ENCODE measurements at regions not wholly inside any gene's neighbourhood (a gene's known extent, or its start where the extent isn't known, plus 50 kb on each side); places are given as distances from the start of the nearest gene placed in this dataset.

DNA sequence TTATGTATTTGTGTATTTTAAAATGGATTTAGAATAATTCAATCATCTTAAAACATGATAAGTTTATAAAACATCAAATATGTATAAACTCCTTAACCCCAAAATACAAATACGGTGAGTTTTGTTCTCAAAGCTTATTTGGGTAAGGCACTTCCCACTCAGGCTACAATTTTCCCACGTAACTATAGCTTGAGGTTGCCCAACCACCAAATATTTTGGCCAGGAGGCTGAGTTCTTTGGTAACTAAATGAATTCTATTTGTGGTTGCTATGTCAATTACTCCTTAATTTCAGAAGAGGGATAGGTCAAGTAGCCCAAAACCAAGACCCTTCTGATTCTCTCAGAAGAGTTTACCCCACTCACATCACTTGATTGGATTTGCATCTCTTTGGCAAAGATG, 70.4 kb downstream of the MYL12B start:
- TF ChIP-seq, protein P1, sequence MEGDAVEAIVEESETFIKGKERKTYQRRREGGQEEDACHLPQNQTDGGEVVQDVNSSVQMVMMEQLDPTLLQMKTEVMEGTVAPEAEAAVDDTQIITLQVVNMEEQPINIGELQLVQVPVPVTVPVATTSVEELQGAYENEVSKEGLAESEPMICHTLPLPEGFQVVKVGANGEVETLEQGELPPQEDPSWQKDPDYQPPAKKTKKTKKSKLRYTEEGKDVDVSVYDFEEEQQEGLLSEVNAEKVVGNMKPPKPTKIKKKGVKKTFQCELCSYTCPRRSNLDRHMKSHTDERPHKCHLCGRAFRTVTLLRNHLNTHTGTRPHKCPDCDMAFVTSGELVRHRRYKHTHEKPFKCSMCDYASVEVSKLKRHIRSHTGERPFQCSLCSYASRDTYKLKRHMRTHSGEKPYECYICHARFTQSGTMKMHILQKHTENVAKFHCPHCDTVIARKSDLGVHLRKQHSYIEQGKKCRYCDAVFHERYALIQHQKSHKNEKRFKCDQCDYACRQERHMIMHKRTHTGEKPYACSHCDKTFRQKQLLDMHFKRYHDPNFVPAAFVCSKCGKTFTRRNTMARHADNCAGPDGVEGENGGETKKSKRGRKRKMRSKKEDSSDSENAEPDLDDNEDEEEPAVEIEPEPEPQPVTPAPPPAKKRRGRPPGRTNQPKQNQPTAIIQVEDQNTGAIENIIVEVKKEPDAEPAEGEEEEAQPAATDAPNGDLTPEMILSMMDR (conservative IDR thresholded peaks at IDR 0.05; ENCODE audit: low read length) = no peak
- TF ChIP-seq EZH2phosphoT487 (IDR thresholded peaks at IDR 0.05; ENCODE audit: borderline replicate concordance, low read depth, low read length) = no peak
